Trophoblast cell (in vitro differentiated cells and primary cell): ENCODE measurements at regions not wholly inside any gene's neighbourhood (a gene's known extent, or its start where the extent isn't known, plus 50 kb on each side); places are given as distances from the start of the nearest gene placed in this dataset.
"Not testable (repeated sequence)": the region's sequence is repeated elsewhere in the genome, so short reads cannot be mapped to it uniquely, and the experiment has no call there.

Source experiments
- DNase-seq, 2 donors: peaks; one replicate each; pipeline ENCODE4 v3.0.0-alpha.2; 2016
- H2AFZ ChIP-seq: 2 replicates; pipeline ENCODE4 v1.6.1; 2013; ENCODE audit warnings: low read length, moderate library complexity, mild to moderate bottlenecking; ENCODE audit not compliant: insufficient read depth, poor library complexity
- H2AK5ac ChIP-seq: 2 replicates; pipeline ENCODE4 v1.6.1; 2013; ENCODE audit warnings: mild to moderate bottlenecking, low read length
- H2BK120ac ChIP-seq: 2 replicates; pipeline ENCODE4 v1.6.1; 2013; ENCODE audit warnings: low read length, mild to moderate bottlenecking, moderate library complexity; ENCODE audit not compliant: insufficient read depth, poor library complexity
- H2BK12ac ChIP-seq: 2 replicates; pipeline ENCODE4 v1.6.1; 2013; ENCODE audit warnings: mild to moderate bottlenecking, low read length, moderate library complexity
- H2BK5ac ChIP-seq: 2 replicates; pipeline ENCODE4 v1.6.1; 2013; ENCODE audit warnings: low read length, low read depth, moderate library complexity, mild to moderate bottlenecking; ENCODE audit not compliant: poor library complexity
- H3K14ac ChIP-seq: 2 replicates; pipeline ENCODE4 v1.6.1; 2013; ENCODE audit warnings: mild to moderate bottlenecking, low read length
- H3K18ac ChIP-seq: 2 replicates; pipeline ENCODE4 v1.6.1; 2013; ENCODE audit warnings: mild to moderate bottlenecking, low read length
- H3K23ac ChIP-seq: 2 replicates; pipeline ENCODE4 v1.6.1; 2013; ENCODE audit warnings: low read length
- H3K27ac ChIP-seq: 2 replicates; pipeline ENCODE4 v1.5.1; 2013; ENCODE audit warnings: low read depth, mild to moderate bottlenecking, inconsistent platforms, low read length, moderate library complexity
- H3K27me3 ChIP-seq: 2 replicates; pipeline ENCODE4 v1.6.1; 2013; ENCODE audit warnings: inconsistent platforms, mild to moderate bottlenecking, low read length, moderate library complexity; ENCODE audit not compliant: insufficient read depth
- H3K36me3 ChIP-seq, 2 experiments: 1 replicate in 1 of 2; 2 replicates in 1 of 2; pipeline ENCODE4 v1.6.1; 2013; ENCODE audit warnings: low read length in 2 of 2, mild to moderate bottlenecking in 2 of 2, moderate library complexity in 1 of 2; ENCODE audit not compliant: insufficient read depth in 2 of 2, control insufficient read depth in 1 of 2
- H3K4ac ChIP-seq: 2 replicates; pipeline ENCODE4 v1.6.1; 2013; ENCODE audit warnings: low read depth, mild to moderate bottlenecking, low read length, moderate library complexity
- H3K4me1 ChIP-seq, 2 experiments: 1 replicate in 1 of 2; 2 replicates in 1 of 2; pipeline ENCODE4 v1.6.1; 2013; ENCODE audit warnings: low read length in 2 of 2, mild to moderate bottlenecking in 2 of 2, moderate library complexity in 1 of 2; ENCODE audit not compliant: insufficient read depth in 2 of 2, control insufficient read depth in 1 of 2
- H3K4me2 ChIP-seq: 2 replicates; pipeline ENCODE4 v1.6.1; 2013; ENCODE audit warnings: inconsistent platforms, mild to moderate bottlenecking, low read length, moderate library complexity
- H3K4me3 ChIP-seq: 2 replicates; pipeline ENCODE4 v1.5.1; 2013; ENCODE audit warnings: mild to moderate bottlenecking, low read depth, low read length, inconsistent platforms
- H3K79me1 ChIP-seq: one replicate; pipeline ENCODE4 v1.6.1; 2013; ENCODE audit warnings: low read length
- H3K79me2 ChIP-seq: 2 replicates; pipeline ENCODE4 v1.6.1; 2013; ENCODE audit warnings: low read length, mild to moderate bottlenecking; ENCODE audit not compliant: control insufficient read depth, insufficient read depth, poor library complexity
- H3K9ac ChIP-seq: 2 replicates; pipeline ENCODE4 v1.6.1; 2013; ENCODE audit warnings: mild to moderate bottlenecking, low read length
- H3K9me3 ChIP-seq: 2 replicates; pipeline ENCODE4 v1.6.1; 2013; ENCODE audit warnings: low read depth, mild to moderate bottlenecking, control low read depth, inconsistent platforms, low read length; ENCODE audit not compliant: insufficient read depth
- H4K12ac ChIP-seq: 2 replicates; pipeline ENCODE4 v1.6.1; 2013; ENCODE audit warnings: low read depth, mild to moderate bottlenecking, low read length, moderate library complexity
- H4K8ac ChIP-seq: 2 replicates; pipeline ENCODE4 v1.6.1; 2013; ENCODE audit warnings: low read depth, mild to moderate bottlenecking, low read length, moderate library complexity
- H4K91ac ChIP-seq: one replicate; pipeline ENCODE4 v1.6.1; 2013; ENCODE audit warnings: low read depth, mild to moderate bottlenecking, low read length, moderate library complexity
- WGBS: extraction: QIAGEN DNeasy Blood & Tissue Kit; methylation state at CpG from one replicate; pipeline ENCODE4 v1.1.7; 2013; ENCODE audit warnings: missing lambda C conversion rate; ENCODE audit not compliant: insufficient read length, insufficient coverage; ENCODE audit errors: extremely low coverage; 5-methylcytosine and 5-hydroxymethylcytosine counted together

DNA sequence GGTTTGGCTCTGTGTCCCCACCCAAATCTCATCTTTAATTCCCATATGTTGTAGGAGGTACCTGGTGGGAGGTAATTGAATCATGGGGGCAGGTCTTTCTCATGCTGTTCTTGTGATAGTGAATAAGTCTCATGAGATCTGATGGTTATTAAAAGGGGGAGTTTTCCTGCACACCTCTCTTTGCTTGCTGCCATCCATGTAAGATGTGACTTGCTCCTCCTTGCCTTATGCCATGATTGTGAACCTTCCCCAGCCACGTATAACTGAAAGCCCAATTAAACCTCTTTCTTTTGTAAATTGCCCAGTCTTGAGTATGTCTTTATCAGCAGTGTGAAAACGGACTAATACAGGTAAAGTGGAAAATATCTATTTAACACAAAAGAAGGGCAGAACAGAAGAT, 213.3 kb downstream of the PTGER3 start:
- WGBS = no CpG with 5 or more reads among the region's 2 CpGs

DNA sequence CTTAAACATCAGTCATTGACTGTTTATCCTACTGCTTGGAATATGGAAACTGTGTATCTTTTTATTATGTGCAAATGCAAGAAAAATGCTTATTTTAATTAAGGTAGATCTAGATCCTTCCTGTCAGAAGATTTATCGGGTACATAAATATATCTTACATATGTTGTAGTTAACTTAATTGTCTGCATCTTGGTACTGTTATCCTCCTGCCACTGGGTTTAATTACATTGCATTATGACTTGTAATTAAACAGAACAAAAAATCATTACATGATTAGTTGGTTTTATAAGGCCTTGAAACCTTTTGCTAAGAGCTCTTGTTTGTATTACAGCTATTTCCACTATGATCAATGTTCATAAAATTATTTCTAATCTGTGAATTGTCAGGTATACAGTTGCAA, 211.2 kb downstream of the PTGER3 start:
- Histone ChIP-seq H2BK120ac (no peak overlapping the region), H3K9me3 (no peaks in the 10 kb centered on the region), H2BK5ac (no peak overlapping the region), H2AFZ (no peak overlapping the region), H3K14ac (no peak overlapping the region), H3K27ac (no peak overlapping the region), H3K4me3 (no peak overlapping the region), H3K27me3 (no peaks in the 10 kb centered on the region), H2AK5ac (no peak overlapping the region), H3K23ac (no peak overlapping the region), H3K79me1 (no peaks in the 10 kb centered on the region), H3K18ac (no peak overlapping the region), H4K8ac (no peak overlapping the region), H4K91ac (no peak overlapping the region), H3K36me3 (no peaks in the 10 kb centered on the region), H2BK12ac (no peak overlapping the region), H3K4ac (no peak overlapping the region), H3K4me1 (peaks cover 0 to 2% of the 10 kb centered on the region in 2 experiments), H3K4me2 (no peak overlapping the region), H3K79me2 (no peaks in the 10 kb centered on the region), H4K12ac (no peak overlapping the region), H3K9ac (no peak overlapping the region)
- WGBS = no CpG with 5 or more reads among the region's 1 CpG
- DNase-seq = no peak

More for the DNA sequence above, 213.3 kb downstream of the PTGER3 start:
- H4K8ac ChIP-seq, H2AK5ac ChIP-seq, H3K36me3 ChIP-seq, H3K79me2 ChIP-seq, H3K27ac ChIP-seq, H2BK5ac ChIP-seq, H4K12ac ChIP-seq, H3K9me3 ChIP-seq, H3K23ac ChIP-seq, H3K4ac ChIP-seq, H3K27me3 ChIP-seq, H4K91ac ChIP-seq, H3K4me1 ChIP-seq, H3K79me1 ChIP-seq, H3K9ac ChIP-seq, H3K18ac ChIP-seq, H2BK12ac ChIP-seq, H3K4me3 ChIP-seq, H2BK120ac ChIP-seq, H3K4me2 ChIP-seq, DNase-seq, H3K14ac ChIP-seq, H2AFZ ChIP-seq: not testable (repeated sequence)

DNA sequence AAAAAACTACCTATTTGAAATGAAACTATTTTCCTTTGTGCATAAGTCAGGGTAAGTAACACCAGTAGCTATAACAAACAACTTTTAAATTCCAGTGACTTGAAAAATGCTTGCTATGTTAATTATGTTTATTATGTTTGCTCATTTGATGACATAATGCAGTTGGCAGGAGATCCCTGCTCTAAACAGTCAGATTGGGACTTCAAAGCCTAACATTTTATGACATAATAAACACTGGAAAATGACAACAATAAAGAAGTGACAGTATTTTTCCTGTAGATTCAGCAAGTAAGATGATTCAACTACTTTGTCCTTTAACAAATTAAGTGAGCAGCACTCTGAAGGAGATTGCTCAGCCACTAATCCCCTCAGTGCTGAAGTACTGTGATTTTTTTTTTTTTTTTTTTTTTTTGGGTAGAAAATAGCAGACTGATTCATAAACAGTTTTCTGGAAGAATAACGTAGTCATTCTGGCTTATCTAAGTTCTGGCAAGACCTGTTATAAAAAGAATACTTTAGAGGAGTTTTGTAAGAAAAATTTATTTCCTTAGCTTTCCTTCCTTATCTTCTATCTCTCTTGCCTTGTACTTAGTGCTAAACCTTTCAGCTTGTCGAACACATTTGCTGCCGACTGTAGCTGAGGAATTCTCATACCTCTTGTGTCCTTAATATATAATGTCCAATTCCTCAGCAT, 207.2 kb downstream of the PTGER3 start:
- no peaks in the 10 kb centered on the region for H3K36me3 ChIP-seq
- H3K27ac ChIP-seq = no peak overlapping the region
- peaks cover 0 to 2% of the 10 kb centered on the region in 2 experiments for H3K4me1 ChIP-seq
- H3K4me3 ChIP-seq = no peak overlapping the region
- H4K91ac ChIP-seq = no peak overlapping the region
- no peaks in the 10 kb centered on the region for H3K9me3 ChIP-seq
- no peak overlapping the region for H3K4ac ChIP-seq
- H3K14ac ChIP-seq = no peak overlapping the region
- H3K27me3 ChIP-seq = no peaks in the 10 kb centered on the region
- H2BK5ac ChIP-seq = no peak overlapping the region
- no peak overlapping the region for H3K9ac ChIP-seq
- H2AFZ ChIP-seq = no peak overlapping the region
- H3K79me2 ChIP-seq = no peaks in the 10 kb centered on the region
- no peak overlapping the region for H3K4me2 ChIP-seq
- DNase-seq = peak in 1 of 2 donors; percentile 37
- no peak overlapping the region for H2BK120ac ChIP-seq
- H4K8ac ChIP-seq = no peak overlapping the region
- no peaks in the 10 kb centered on the region for H3K79me1 ChIP-seq
- H2AK5ac ChIP-seq = no peak overlapping the region
- no CpG with 5 or more reads among the region's 3 CpGs for WGBS
- H3K23ac ChIP-seq = no peak overlapping the region
- no peak overlapping the region for H3K18ac ChIP-seq
- no peak overlapping the region for H2BK12ac ChIP-seq
- H4K12ac ChIP-seq = no peak overlapping the region

DNA sequence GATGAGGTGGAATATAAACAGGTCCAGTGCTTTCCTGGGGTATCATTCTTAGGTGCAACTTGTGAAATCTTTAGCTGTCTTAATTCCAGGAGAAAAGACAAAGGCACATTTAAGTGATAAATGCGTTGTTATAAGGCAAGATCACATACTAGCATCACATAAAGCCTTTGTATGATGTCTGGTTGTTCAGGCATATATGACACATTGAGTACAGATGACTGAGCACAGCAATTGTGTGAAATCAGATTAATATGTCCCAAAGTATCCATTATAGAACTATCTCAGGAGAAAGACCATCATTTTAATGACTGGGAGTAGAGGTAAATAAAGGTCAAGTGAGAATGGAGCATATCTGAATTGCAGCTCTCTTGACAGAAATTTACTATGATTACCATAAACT, 205.1 kb downstream of the PTGER3 start:
- Histone ChIP-seq H3K27ac (no peak overlapping the region), H3K4ac (no peak overlapping the region), H4K8ac (no peak overlapping the region), H4K12ac (no peak overlapping the region), H3K9me3 (no peaks in the 10 kb centered on the region), H3K4me1 (peaks cover 0 to 6% of the 10 kb centered on the region in 2 experiments), H3K14ac (no peak overlapping the region), H3K4me2 (no peak overlapping the region), H3K27me3 (no peaks in the 10 kb centered on the region), H4K91ac (no peak overlapping the region), H3K79me1 (no peaks in the 10 kb centered on the region), H3K79me2 (no peaks in the 10 kb centered on the region), H3K36me3 (no peaks in the 10 kb centered on the region), H3K9ac (no peak overlapping the region), H2BK12ac (no peak overlapping the region), H3K23ac (no peak overlapping the region), H2AK5ac (no peak overlapping the region), H2BK5ac (no peak overlapping the region), H2BK120ac (no peak overlapping the region), H3K18ac (no peak overlapping the region), H3K4me3 (no peak overlapping the region), H2AFZ (no peak overlapping the region)
- WGBS = no CpG with 5 or more reads among the region's 1 CpG
- no peak for DNase-seq
